GM23338 (cell line): ENCODE measurements at regions not wholly inside any gene's neighbourhood (a gene's known extent, or its start where the extent isn't known, plus 50 kb on each side); places are given as distances from the start of the nearest gene placed in this dataset.

Experiments
- ATAC-seq: fragments of 200-7000 bp; cut with Tn5 transposase; 3 replicates; pipeline ENCODE4 v1.9.1; 2020
- DNase-seq: peaks from one replicate; pipeline ENCODE4 v3.0.0-alpha.2; 2015; ENCODE audit warnings: low spot score
- H2AFZ ChIP-seq: fragments of 200-600 bp; sonication (generic); 2 replicates; pipeline ENCODE4 v1.8.0; 2016; ENCODE audit warnings: antibody characterized with exemption, mild to moderate bottlenecking, moderate library complexity
- H3F3A ChIP-seq: fragments of 200-600 bp; sonication (generic); replicated peaks from 2 replicates; pipeline ENCODE4 v1.8.0; 2017; ENCODE audit warnings: antibody characterized with exemption, mixed run types, low read depth
- H3K27ac ChIP-seq: fragments of 200-600 bp; sonication (generic); 2 replicates; pipeline ENCODE4 v1.6.1; 2016; ENCODE audit warnings: low read depth
- H3K27me3 ChIP-seq: fragments of 200-600 bp; sonication (generic); 2 replicates; pipeline ENCODE4 v1.8.0; 2016; ENCODE audit warnings: mild to moderate bottlenecking, mixed run types, moderate library complexity; ENCODE audit not compliant: insufficient read depth
- H3K36me3 ChIP-seq: fragments of 200-600 bp; sonication (generic); 2 replicates; pipeline ENCODE4 v1.8.0; 2016; ENCODE audit warnings: mild to moderate bottlenecking; ENCODE audit not compliant: insufficient read depth
- H3K4me1 ChIP-seq: fragments of 200-600 bp; sonication (generic); 2 replicates; pipeline ENCODE4 v1.8.0; 2016; ENCODE audit warnings: mild to moderate bottlenecking, moderate library complexity; ENCODE audit not compliant: insufficient read depth
- H3K4me2 ChIP-seq: fragments of 200-600 bp; sonication (generic); 2 replicates; pipeline ENCODE4 v1.7.1; 2017; ENCODE audit warnings: mixed run types
- H3K4me3 ChIP-seq: fragments of 200-600 bp; sonication (generic); 2 replicates; pipeline ENCODE4 v1.6.1; 2016; ENCODE audit warnings: mixed run types
- H3K79me2 ChIP-seq: fragments of 200-600 bp; sonication (generic); replicated peaks from 2 replicates; pipeline ENCODE4 v1.8.0; 2017; ENCODE audit warnings: mild to moderate bottlenecking; ENCODE audit not compliant: insufficient read depth
- H3K9me2 ChIP-seq: fragments of 200-600 bp; sonication (generic); 2 replicates; pipeline ENCODE4 v1.8.0; 2017; ENCODE audit not compliant: insufficient read depth
- H4K20me1 ChIP-seq: fragments of 200-600 bp; sonication (generic); replicated peaks from 2 replicates; pipeline ENCODE4 v1.8.0; 2017; ENCODE audit warnings: mild to moderate bottlenecking; ENCODE audit not compliant: insufficient read depth
- H3K27ac Mint-ChIP-seq: 2 replicates; pipeline ENCODE4 v1.8.0; 2020; ENCODE audit warnings: inconsistent platforms, mild to moderate bottlenecking, moderate library complexity, mixed read lengths
- H3K27me3 Mint-ChIP-seq: 3 replicates; pipeline ENCODE4 v1.8.0; 2022; ENCODE audit warnings: low read depth, mild to moderate bottlenecking, moderate library complexity, mixed read lengths, inconsistent platforms; ENCODE audit not compliant: insufficient read depth, poor library complexity
- H3K36me3 Mint-ChIP-seq: 3 replicates; pipeline ENCODE4 v1.8.0; 2021; ENCODE audit warnings: low read depth, mild to moderate bottlenecking, inconsistent platforms, moderate library complexity, mixed read lengths
- H3K4me1 Mint-ChIP-seq: 3 replicates; pipeline ENCODE4 v1.8.0; 2020; ENCODE audit warnings: mild to moderate bottlenecking, inconsistent platforms, mixed read lengths
- H3K4me3 Mint-ChIP-seq: 3 replicates; pipeline ENCODE4 v1.8.0; 2021; ENCODE audit warnings: moderate library complexity, mild to moderate bottlenecking, inconsistent platforms, mixed read lengths
- H3K9me3 Mint-ChIP-seq: 3 replicates; pipeline ENCODE4 v1.8.0; 2020; ENCODE audit warnings: moderate library complexity, mild to moderate bottlenecking, inconsistent platforms, mixed read lengths
- CREB1 ChIP-seq: fragments of 250-450 bp; sonication (Bioruptor Pico); IDR thresholded peaks from 2 replicates; pipeline ENCODE4 v1.5.0; 2020; ENCODE audit warnings: low read depth, mild to moderate bottlenecking, moderate library complexity
- CTCF ChIP-seq, 2 experiments: fragments of 200-600 bp in 1 of 2; sonication (generic) in 1 of 2; conservative IDR thresholded peaks; 2 replicates each; pipeline versions ENCODE4 v1.5.1 to v1.6.1; 2016 to 2017; ENCODE audit warnings: antibody characterized with exemption in 2 of 2, low read depth in 2 of 2, mild to moderate bottlenecking in 2 of 2, moderate library complexity in 1 of 2
- EZH2 ChIP-seq: fragments of 200-600 bp; sonication (generic); IDR thresholded peaks from one replicate; pipeline ENCODE4 v1.8.0; 2017; ENCODE audit warnings: antibody characterized with exemption, mild to moderate bottlenecking, low read depth; ENCODE audit not compliant: unreplicated experiment
- EZH2phosphoT487 ChIP-seq: fragments of 200-600 bp; sonication (generic); IDR thresholded peaks from one replicate; pipeline ENCODE4 v1.8.1; 2018; ENCODE audit warnings: antibody characterized with exemption; ENCODE audit not compliant: unreplicated experiment
- JUNB ChIP-seq: IDR thresholded peaks from one replicate; pipeline ENCODE4 v1.6.1; 2016; ENCODE audit warnings: antibody characterized with exemption; ENCODE audit not compliant: unreplicated experiment
- NANOG ChIP-seq: IDR thresholded peaks from 2 replicates; pipeline ENCODE4 v1.6.1; 2016; ENCODE audit warnings: antibody characterized with exemption, borderline replicate concordance
- POLR2AphosphoS5 ChIP-seq: IDR thresholded peaks from 2 replicates; pipeline ENCODE4 v1.6.1; 2016; ENCODE audit warnings: antibody characterized with exemption, low read depth
- STAT1 ChIP-seq: IDR thresholded peaks from one replicate; pipeline ENCODE4 v1.6.1; 2016; ENCODE audit warnings: antibody characterized with exemption; ENCODE audit not compliant: unreplicated experiment
- ZNF114 ChIP-seq: fragments of 250-450 bp; sonication (Bioruptor Pico); IDR thresholded peaks from 2 replicates; pipeline ENCODE4 v1.5.0; 2020; ENCODE audit warnings: mild to moderate bottlenecking, moderate library complexity
- ZNF331 ChIP-seq: fragments of 250-450 bp; sonication (Bioruptor Pico); IDR thresholded peaks from 2 replicates; pipeline ENCODE4 v1.5.0; 2020; ENCODE audit warnings: low read depth, mild to moderate bottlenecking, moderate library complexity
- ZNF462 ChIP-seq: fragments of 250-450 bp; sonication (Bioruptor Pico); IDR thresholded peaks from 2 replicates; pipeline ENCODE4 v1.5.0; 2020; ENCODE audit warnings: mild to moderate bottlenecking, moderate library complexity
- TF ChIP-seq, protein P1 (sequence below): IDR thresholded peaks from one replicate; pipeline ENCODE4 v1.6.1; 2018; ENCODE audit warnings: antibody characterized with exemption; ENCODE audit not compliant: unreplicated experiment
- TF ChIP-seq, protein P2 (sequence below): IDR thresholded peaks from 2 replicates; pipeline ENCODE4 v1.6.1; 2016; ENCODE audit warnings: antibody characterized with exemption

DNA sequence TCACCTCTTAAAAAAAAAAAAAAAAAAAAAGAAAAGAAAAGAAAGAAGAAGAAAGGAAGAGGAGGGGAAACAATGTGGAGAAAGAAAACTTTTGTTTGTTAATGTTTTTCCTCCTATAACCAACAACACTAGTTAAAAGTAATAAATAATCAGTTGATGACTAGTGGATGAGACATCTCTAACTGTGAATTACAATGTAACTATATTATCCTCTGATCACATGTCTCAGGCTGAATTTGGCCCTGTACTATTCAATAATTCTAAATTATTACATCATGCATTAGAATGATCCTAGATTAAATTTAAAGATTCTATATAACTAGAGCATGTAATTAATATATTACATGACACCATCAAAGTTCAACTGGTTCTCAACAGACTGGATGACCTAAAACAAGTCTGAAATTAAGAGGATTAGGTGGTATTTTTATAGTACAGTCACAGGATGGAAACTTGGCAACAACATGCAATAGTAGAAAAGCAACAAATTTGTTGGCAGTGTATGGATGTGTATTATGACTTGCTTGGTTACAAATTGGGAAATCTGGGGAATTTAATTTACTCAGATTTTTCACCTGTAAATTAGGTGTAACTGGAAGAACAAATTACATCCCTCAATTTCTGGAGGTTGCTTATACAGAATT is 269.3 kb upstream of the SETBP1 start (continued):
- TF ChIP-seq CREB1 (CRISPR knock-in tag) (no peak), EZH2phosphoT487 (no peak), ZNF114 (CRISPR knock-in tag) (no peak)

- Histone ChIP-seq H2AFZ (no peak overlapping the region), H3K4me2 (no peak overlapping the region), H3K4me3 (no peak overlapping the region), H3K9me2 (no peaks in the 10 kb centered on the region), H3F3A (no peaks in the 10 kb centered on the region), H3K27ac (no peak overlapping the region), H3K36me3 (no peaks in the 10 kb centered on the region), H3K79me2 (no peaks in the 10 kb centered on the region), H3K4me1 (no peaks in the 10 kb centered on the region), H4K20me1 (no peaks in the 10 kb centered on the region), H3K27me3 (no peaks in the 10 kb centered on the region)
- Mint-ChIP-seq H3K9me3 (no peaks in the 10 kb centered on the region; the same call in 2 of the 3 replicates), H3K27ac (no peak overlapping the region), H3K27me3 (peaks cover 2% of the 10 kb centered on the region), H3K4me3 (no peak overlapping the region), H3K4me1 (no peaks in the 10 kb centered on the region), H3K36me3 (no peaks in the 10 kb centered on the region)
- DNase-seq, result no peak
- TF ChIP-seq, protein P1, sequence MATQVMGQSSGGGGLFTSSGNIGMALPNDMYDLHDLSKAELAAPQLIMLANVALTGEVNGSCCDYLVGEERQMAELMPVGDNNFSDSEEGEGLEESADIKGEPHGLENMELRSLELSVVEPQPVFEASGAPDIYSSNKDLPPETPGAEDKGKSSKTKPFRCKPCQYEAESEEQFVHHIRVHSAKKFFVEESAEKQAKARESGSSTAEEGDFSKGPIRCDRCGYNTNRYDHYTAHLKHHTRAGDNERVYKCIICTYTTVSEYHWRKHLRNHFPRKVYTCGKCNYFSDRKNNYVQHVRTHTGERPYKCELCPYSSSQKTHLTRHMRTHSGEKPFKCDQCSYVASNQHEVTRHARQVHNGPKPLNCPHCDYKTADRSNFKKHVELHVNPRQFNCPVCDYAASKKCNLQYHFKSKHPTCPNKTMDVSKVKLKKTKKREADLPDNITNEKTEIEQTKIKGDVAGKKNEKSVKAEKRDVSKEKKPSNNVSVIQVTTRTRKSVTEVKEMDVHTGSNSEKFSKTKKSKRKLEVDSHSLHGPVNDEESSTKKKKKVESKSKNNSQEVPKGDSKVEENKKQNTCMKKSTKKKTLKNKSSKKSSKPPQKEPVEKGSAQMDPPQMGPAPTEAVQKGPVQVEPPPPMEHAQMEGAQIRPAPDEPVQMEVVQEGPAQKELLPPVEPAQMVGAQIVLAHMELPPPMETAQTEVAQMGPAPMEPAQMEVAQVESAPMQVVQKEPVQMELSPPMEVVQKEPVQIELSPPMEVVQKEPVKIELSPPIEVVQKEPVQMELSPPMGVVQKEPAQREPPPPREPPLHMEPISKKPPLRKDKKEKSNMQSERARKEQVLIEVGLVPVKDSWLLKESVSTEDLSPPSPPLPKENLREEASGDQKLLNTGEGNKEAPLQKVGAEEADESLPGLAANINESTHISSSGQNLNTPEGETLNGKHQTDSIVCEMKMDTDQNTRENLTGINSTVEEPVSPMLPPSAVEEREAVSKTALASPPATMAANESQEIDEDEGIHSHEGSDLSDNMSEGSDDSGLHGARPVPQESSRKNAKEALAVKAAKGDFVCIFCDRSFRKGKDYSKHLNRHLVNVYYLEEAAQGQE, result no peak
- no peak for TF ChIP-seq EZH2phosphoT487
- TF ChIP-seq JUNB, result no peak
- no peak for TF ChIP-seq ZNF462 (CRISPR knock-in tag)
- TF ChIP-seq CREB1 (CRISPR knock-in tag), result no peak
- no peak for TF ChIP-seq ZNF331 (CRISPR knock-in tag)
- no peak for TF ChIP-seq EZH2
- no peak for TF ChIP-seq POLR2AphosphoS5
- no peak for TF ChIP-seq CTCF (conservative IDR thresholded peaks at IDR 0.05; ENCODE audit: low read depth in 2 of 2)
- no peak for TF ChIP-seq NANOG
- TF ChIP-seq ZNF114 (CRISPR knock-in tag), result no peak
- no peak for TF ChIP-seq STAT1
- TF ChIP-seq, protein P2, sequence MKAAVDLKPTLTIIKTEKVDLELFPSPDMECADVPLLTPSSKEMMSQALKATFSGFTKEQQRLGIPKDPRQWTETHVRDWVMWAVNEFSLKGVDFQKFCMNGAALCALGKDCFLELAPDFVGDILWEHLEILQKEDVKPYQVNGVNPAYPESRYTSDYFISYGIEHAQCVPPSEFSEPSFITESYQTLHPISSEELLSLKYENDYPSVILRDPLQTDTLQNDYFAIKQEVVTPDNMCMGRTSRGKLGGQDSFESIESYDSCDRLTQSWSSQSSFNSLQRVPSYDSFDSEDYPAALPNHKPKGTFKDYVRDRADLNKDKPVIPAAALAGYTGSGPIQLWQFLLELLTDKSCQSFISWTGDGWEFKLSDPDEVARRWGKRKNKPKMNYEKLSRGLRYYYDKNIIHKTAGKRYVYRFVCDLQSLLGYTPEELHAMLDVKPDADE, result no peak
- no peak for ATAC-seq
These were observed 268.7 kb upstream of the SETBP1 start for GRCh38 chr18:44411976-44412375.
